GM12878 (cell line): ENCODE measurements at regions not wholly inside any gene's neighbourhood (a gene's known extent, or its start where the extent isn't known, plus 50 kb on each side); places are given as distances from the start of the nearest gene placed in this dataset.

Experiments used
- ATAC-seq: fragments of 200-7000 bp; cut with Tn5 transposase; 3 replicates; pipeline ENCODE4 v1.9.1; 2020; ENCODE audit warnings: mild to moderate bottlenecking, moderate library complexity
- BruUV-seq: library from RNA; stranded (reverse); fragments of 400-500 nt; replicated peaks from 2 replicates; lab custom pipeline; 2021; lab: Mats Ljungman, UMichigan
- CTCF ChIA-PET: fragments of 300-600 bp; sonication (Branson Sonifier 250); formaldehyde crosslinking; extraction: SDS; loops from one replicate; lab custom pipeline; 2021; ENCODE audit warnings: inconsistent platforms; lab: Yijun Ruan, JAX
- POLR2A ChIA-PET: fragments of 350-600 bp; formaldehyde crosslinking; extraction: SDS; loops from one replicate; lab custom pipeline; 2021; ENCODE audit warnings: inconsistent platforms; lab: Charles Lee
- RAD21 ChIA-PET: fragments of 300-600 bp; sonication (Branson Sonifier 250); formaldehyde crosslinking; loops from one replicate; lab custom pipeline; 2023; ENCODE audit warnings: antibody characterized with exemption; ENCODE audit not compliant: unreplicated experiment; lab: Charles Lee
- SMC1A ChIA-PET: fragments of 300-600 bp; sonication (Branson Sonifier 250); formaldehyde crosslinking; loops from one replicate; lab custom pipeline; 2023; ENCODE audit not compliant: unreplicated experiment, uncharacterized antibody; lab: Charles Lee
- DNase-seq: peaks from one replicate; pipeline ENCODE4 v3.0.0-alpha.2; 2011; ENCODE audit warnings: low read depth, low spot score
- FAIRE-seq: peaks from 3 replicates; lab custom pipeline; 2011; peaks lifted over from hg19 to GRCh38; lab: Jason Lieb, UNC
- H2AFZ ChIP-seq: 2 replicates; pipeline ENCODE4 v1.6.0; 2011; ENCODE audit warnings: low read depth, low read length, control low read depth; ENCODE audit not compliant: control insufficient read depth
- H3K27ac ChIP-seq: 2 replicates; pipeline ENCODE4 v1.5.1; 2011; ENCODE audit warnings: control low read depth; ENCODE audit not compliant: control insufficient read depth, insufficient read depth
- H3K27me3 ChIP-seq, 2 experiments: replicated peaks in 1 of 2; 2 replicates each; pipeline versions ENCODE4 v1.6.0 to v1.6.1; 2011; ENCODE audit warnings: low read length in 1 of 2; ENCODE audit not compliant: control insufficient read depth in 2 of 2, insufficient read depth in 2 of 2
- H3K36me3 ChIP-seq, 2 experiments: 2 replicates each; pipeline ENCODE4 v1.5.1; 2011; ENCODE audit warnings: low read length in 1 of 2; ENCODE audit not compliant: control insufficient read depth in 2 of 2, insufficient read depth in 2 of 2
- H3K4me1 ChIP-seq: 2 replicates; pipeline ENCODE4 v1.6.1; 2011; ENCODE audit warnings: mild to moderate bottlenecking, low read length, moderate library complexity, mixed read lengths; ENCODE audit not compliant: control insufficient read depth, insufficient read depth
- H3K4me2 ChIP-seq: 2 replicates; pipeline ENCODE4 v1.6.0; 2011; ENCODE audit warnings: control low read depth; ENCODE audit not compliant: control insufficient read depth, insufficient read depth
- H3K4me3 ChIP-seq: fragments of 200-600 bp; sonication (generic); 2 replicates; pipeline ENCODE4 v1.5.1; 2016
- H3K79me2 ChIP-seq: 2 replicates; pipeline ENCODE4 v1.6.0; 2011; ENCODE audit warnings: low read length; ENCODE audit not compliant: control insufficient read depth, insufficient read depth
- H3K9ac ChIP-seq: 2 replicates; pipeline ENCODE4 v1.8.0; 2011; ENCODE audit warnings: low read length, control low read depth, mixed read lengths; ENCODE audit not compliant: control insufficient read depth, insufficient read depth
- H3K9me3 ChIP-seq: replicated peaks from 3 replicates; pipeline ENCODE4 v1.5.1; 2011; ENCODE audit warnings: mild to moderate bottlenecking, low read length; ENCODE audit not compliant: control insufficient read depth, insufficient read depth
- H4K20me1 ChIP-seq: 2 replicates; pipeline ENCODE4 v1.6.0; 2011; ENCODE audit not compliant: control insufficient read depth, insufficient read depth
- BHLHE40 ChIP-seq, 2 experiments: fragments of 450-650 bp in 1 of 2; IDR thresholded peaks; 2 replicates each; pipeline ENCODE4 v1.6.1; 2011 to 2017; ENCODE audit warnings: low read depth in 2 of 2, borderline replicate concordance in 1 of 2, improper control_type of control experiment in 1 of 2, low read length in 1 of 2, mild to moderate bottlenecking in 1 of 2
- EZH2 ChIP-seq: IDR thresholded peaks from 2 replicates; pipeline ENCODE4 v1.6.1; 2012; ENCODE audit warnings: low read depth, mild to moderate bottlenecking, control low read depth, inconsistent platforms, low read length, borderline replicate concordance; ENCODE audit not compliant: control insufficient read depth
- HDGF ChIP-seq: fragments of 450-650 bp; IDR thresholded peaks from 2 replicates; pipeline ENCODE4 v1.6.1; 2016; ENCODE audit warnings: antibody characterized with exemption
- KDM1A ChIP-seq: fragments of 200-600 bp; sonication (generic); IDR thresholded peaks from 2 replicates; pipeline ENCODE4 v1.6.1; 2016; ENCODE audit warnings: borderline replicate concordance
- RBBP5 ChIP-seq: fragments of 200-600 bp; sonication (generic); conservative IDR thresholded peaks from 2 replicates; pipeline ENCODE4 v1.6.1; 2016
- RELA ChIP-seq: fragments of 450-650 bp; IDR thresholded peaks from 2 replicates; pipeline ENCODE4 v1.8.0; 2014; ENCODE audit warnings: borderline replicate concordance; ENCODE audit not compliant: partially characterized antibody
- SREBF2 ChIP-seq: IDR thresholded peaks from 2 replicates; pipeline ENCODE4 v1.6.1; 2012; ENCODE audit warnings: mild to moderate bottlenecking, low read length
- TARDBP ChIP-seq: IDR thresholded peaks from 2 replicates; pipeline ENCODE4 v1.6.1; 2016; ENCODE audit warnings: borderline replicate concordance
- TCF7 ChIP-seq: IDR thresholded peaks from 2 replicates; pipeline ENCODE4 v1.6.1; 2014; ENCODE audit warnings: antibody characterized with exemption, borderline replicate concordance
- WGBS: methylation state at CpG from one replicate; pipeline ENCODE4 v1.1.6; 2016; ENCODE audit warnings: low lambda C conversion rate; ENCODE audit not compliant: insufficient replicate concordance, insufficient coverage; ENCODE audit errors: missing lambda C conversion rate; 5-methylcytosine and 5-hydroxymethylcytosine counted together
- in situ Hi-C: fragments of 300-500 bp; cut with MboI; formaldehyde crosslinking; loops from 9 replicates; pipeline ENCODE4 v1.14.3; 2018; ENCODE audit warnings: mixed read lengths
- intact Hi-C: fragments of 100-400 bp; cut with micrococcal nuclease; formaldehyde crosslinking; loops from one replicate; pipeline ENCODE4 v1.14.2; 2022; ENCODE audit not compliant: unreplicated experiment
- TF ChIP-seq, protein P1 (sequence below), 3 experiments: IDR thresholded peaks in 2 of 3; conservative IDR thresholded peaks in 1 of 3; 2 replicates each; pipeline ENCODE4 v1.5.1; 2011; ENCODE audit warnings: low read depth in 3 of 3, low read length in 3 of 3, mild to moderate bottlenecking in 3 of 3, control low read depth in 2 of 3, moderate library complexity in 2 of 3, inconsistent platforms in 1 of 3, mixed read lengths in 1 of 3; ENCODE audit not compliant: control insufficient read depth in 2 of 3, insufficient read depth in 1 of 3; ENCODE audit errors: extremely low read depth in 1 of 3
- TF ChIP-seq, protein P2 (sequence below): IDR thresholded peaks from 2 replicates; pipeline ENCODE4 v1.6.1; 2011; ENCODE audit warnings: borderline replicate concordance, low read depth, mild to moderate bottlenecking, moderate library complexity, low read length; ENCODE audit not compliant: insufficient read depth, poor library complexity, severe bottlenecking
- TF ChIP-seq, protein P3 (sequence below): fragments of 450-650 bp; formaldehyde crosslinking; IDR thresholded peaks from 2 replicates; pipeline ENCODE4 v1.5.0; 2022; ENCODE audit warnings: mild to moderate bottlenecking, missing genetic modification characterization
- TF ChIP-seq, protein P4 (sequence below): fragments of 450-650 bp; formaldehyde crosslinking; IDR thresholded peaks from 2 replicates; pipeline ENCODE4 v1.4.0; 2022; ENCODE audit warnings: mild to moderate bottlenecking, moderate library complexity

DNA sequence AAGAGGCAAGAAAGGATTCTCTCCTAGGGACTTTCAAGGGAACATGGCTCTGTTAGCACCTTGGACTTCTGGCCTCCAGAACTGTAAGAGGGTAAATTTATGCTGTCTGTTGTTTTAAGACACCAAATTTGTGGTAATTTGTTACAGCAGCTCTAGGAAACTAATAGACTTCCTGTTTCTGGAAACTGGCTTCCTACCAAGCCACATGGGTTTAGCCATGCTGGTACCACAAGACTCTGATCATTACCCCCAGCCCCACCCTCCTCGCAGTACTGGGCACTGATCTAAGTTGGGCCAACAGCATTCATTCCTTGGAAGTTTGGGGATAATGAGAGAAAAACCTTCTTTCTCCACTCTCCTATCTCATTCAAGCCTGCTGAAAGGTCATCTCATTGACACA is 109.5 kb upstream of the SMLR1 start:
- ChIA-PET CTCF (interaction anchor here (0.6 to 1.1 kb wide), 2 partner anchors 335 to 391 kb away, joined by 3 read pairs; no protein-coding TSS in a partner anchor), RAD21 (no interaction called here), POLR2A (no interaction called here), SMC1A (no interaction called here)
- Histone ChIP-seq H4K20me1 (no peaks in the 10 kb centered on the region), H3K79me2 (no peaks in the 10 kb centered on the region), H3K4me1 (no peaks in the 10 kb centered on the region), H3K9me3 (no peaks in the 10 kb centered on the region), H3K27me3 (no peaks in the 10 kb centered on the region), H3K9ac (no peak overlapping the region), H3K4me2 (no peak overlapping the region), H3K36me3 (no peaks in the 10 kb centered on the region), H3K4me3 (no peak overlapping the region), H3K27ac (no peak overlapping the region), H2AFZ (no peak overlapping the region)
- DNase-seq (no peak), ATAC-seq (no peak), FAIRE-seq (no peak)
- intact Hi-C loops (no loop called here), in situ Hi-C loops (no loop called here)
- BruUV-seq: no TSS peak
- 20% methylated on average over 1 of the region's 1 CpG for WGBS
- TF ChIP-seq RELA (no peak), HDGF (no peak), TCF7 (no peak), RBBP5 (no peak), EZH2 (no peak), SREBF2 (no peak), KDM1A (no peak), TARDBP (no peak), BHLHE40 (IDR thresholded peaks at IDR 0.05; ENCODE audit: borderline replicate concordance in 1 of 2, low read depth in 2 of 2, low read length in 1 of 2) (no peak)
- TF ChIP-seq, protein P1, sequence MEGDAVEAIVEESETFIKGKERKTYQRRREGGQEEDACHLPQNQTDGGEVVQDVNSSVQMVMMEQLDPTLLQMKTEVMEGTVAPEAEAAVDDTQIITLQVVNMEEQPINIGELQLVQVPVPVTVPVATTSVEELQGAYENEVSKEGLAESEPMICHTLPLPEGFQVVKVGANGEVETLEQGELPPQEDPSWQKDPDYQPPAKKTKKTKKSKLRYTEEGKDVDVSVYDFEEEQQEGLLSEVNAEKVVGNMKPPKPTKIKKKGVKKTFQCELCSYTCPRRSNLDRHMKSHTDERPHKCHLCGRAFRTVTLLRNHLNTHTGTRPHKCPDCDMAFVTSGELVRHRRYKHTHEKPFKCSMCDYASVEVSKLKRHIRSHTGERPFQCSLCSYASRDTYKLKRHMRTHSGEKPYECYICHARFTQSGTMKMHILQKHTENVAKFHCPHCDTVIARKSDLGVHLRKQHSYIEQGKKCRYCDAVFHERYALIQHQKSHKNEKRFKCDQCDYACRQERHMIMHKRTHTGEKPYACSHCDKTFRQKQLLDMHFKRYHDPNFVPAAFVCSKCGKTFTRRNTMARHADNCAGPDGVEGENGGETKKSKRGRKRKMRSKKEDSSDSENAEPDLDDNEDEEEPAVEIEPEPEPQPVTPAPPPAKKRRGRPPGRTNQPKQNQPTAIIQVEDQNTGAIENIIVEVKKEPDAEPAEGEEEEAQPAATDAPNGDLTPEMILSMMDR (IDR thresholded peaks at IDR 0.05 in 2 of 3, conservative IDR thresholded peaks at IDR 0.05 in 1 of 3; ENCODE audit: control insufficient read depth in 2 of 3, extremely low read depth in 1 of 3, insufficient read depth in 1 of 3, low read depth in 3 of 3, low read length in 3 of 3): no peak
- TF ChIP-seq, protein P2, sequence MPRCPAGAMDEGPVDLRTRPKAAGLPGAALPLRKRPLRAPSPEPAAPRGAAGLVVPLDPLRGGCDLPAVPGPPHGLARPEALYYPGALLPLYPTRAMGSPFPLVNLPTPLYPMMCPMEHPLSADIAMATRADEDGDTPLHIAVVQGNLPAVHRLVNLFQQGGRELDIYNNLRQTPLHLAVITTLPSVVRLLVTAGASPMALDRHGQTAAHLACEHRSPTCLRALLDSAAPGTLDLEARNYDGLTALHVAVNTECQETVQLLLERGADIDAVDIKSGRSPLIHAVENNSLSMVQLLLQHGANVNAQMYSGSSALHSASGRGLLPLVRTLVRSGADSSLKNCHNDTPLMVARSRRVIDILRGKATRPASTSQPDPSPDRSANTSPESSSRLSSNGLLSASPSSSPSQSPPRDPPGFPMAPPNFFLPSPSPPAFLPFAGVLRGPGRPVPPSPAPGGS: no peak
- TF ChIP-seq, protein P3, sequence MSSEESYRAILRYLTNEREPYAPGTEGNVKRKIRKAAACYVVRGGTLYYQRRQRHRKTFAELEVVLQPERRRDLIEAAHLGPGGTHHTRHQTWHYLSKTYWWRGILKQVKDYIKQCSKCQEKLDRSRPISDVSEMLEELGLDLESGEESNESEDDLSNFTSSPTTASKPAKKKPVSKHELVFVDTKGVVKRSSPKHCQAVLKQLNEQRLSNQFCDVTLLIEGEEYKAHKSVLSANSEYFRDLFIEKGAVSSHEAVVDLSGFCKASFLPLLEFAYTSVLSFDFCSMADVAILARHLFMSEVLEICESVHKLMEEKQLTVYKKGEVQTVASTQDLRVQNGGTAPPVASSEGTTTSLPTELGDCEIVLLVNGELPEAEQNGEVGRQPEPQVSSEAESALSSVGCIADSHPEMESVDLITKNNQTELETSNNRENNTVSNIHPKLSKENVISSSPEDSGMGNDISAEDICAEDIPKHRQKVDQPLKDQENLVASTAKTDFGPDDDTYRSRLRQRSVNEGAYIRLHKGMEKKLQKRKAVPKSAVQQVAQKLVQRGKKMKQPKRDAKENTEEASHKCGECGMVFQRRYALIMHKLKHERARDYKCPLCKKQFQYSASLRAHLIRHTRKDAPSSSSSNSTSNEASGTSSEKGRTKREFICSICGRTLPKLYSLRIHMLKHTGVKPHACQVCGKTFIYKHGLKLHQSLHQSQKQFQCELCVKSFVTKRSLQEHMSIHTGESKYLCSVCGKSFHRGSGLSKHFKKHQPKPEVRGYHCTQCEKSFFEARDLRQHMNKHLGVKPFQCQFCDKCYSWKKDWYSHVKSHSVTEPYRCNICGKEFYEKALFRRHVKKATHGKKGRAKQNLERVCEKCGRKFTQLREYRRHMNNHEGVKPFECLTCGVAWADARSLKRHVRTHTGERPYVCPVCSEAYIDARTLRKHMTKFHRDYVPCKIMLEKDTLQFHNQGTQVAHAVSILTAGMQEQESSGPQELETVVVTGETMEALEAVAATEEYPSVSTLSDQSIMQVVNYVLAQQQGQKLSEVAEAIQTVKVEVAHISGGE (CRISPR knock-in tag): no peak
- TF ChIP-seq, protein P4, sequence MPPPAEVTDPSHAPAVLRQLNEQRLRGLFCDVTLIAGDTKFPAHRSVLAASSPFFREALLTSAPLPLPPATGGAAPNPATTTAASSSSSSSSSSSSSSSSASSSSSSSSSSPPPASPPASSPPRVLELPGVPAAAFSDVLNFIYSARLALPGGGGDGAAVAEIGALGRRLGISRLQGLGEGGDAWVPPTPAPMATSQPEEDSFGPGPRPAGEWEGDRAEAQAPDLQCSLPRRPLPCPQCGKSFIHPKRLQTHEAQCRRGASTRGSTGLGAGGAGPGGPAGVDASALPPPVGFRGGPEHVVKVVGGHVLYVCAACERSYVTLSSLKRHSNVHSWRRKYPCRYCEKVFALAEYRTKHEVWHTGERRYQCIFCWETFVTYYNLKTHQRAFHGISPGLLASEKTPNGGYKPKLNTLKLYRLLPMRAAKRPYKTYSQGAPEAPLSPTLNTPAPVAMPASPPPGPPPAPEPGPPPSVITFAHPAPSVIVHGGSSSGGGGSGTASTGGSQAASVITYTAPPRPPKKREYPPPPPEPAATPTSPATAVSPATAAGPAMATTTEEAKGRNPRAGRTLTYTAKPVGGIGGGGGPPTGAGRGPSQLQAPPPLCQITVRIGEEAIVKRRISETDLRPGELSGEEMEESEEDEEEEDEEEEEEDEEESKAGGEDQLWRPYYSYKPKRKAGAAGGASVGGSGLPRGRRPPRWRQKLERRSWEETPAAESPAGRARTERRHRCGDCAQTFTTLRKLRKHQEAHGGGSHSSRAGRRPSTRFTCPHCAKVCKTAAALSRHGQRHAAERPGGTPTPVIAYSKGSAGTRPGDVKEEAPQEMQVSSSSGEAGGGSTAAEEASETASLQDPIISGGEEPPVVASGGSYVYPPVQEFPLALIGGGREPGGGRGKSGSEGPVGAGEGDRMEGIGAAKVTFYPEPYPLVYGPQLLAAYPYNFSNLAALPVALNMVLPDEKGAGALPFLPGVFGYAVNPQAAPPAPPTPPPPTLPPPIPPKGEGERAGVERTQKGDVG (CRISPR knock-in tag): no peak
